HG02981 (cell line): ENCODE measurements at regions not wholly inside any gene's neighbourhood (a gene's known extent, or its start where the extent isn't known, plus 50 kb on each side); places are given as distances from the start of the nearest gene placed in this dataset.

Experiments
- ATAC-seq: cut with Tn5 transposase; IDR thresholded peaks from one replicate; pipeline ENCODE4 v1.9.1; 2021; ENCODE audit warnings: mild to moderate bottlenecking, moderate library complexity; ENCODE audit not compliant: unreplicated experiment

DNA sequence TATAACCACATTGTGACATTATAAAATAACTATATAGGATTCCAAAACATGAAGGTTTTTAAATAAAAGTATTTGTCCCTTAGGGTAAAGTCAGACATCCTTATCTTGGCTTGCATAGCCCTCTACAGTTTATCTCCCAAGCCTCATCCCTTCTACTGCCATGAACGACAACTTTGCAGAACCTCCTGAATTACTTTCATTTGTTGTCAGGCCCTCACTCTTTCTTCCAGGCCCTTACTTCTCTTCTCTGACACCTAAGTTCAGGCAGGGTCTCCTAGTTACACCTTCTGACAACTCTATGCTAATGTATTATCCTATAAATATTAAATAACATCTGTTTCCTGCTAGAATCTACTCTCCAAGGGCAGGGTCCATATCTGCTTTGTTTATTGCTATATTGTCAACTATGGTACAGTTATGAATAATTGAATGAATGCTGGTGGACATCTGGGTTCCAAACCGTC lies 115.7 kb upstream of the MDM1 start:
- ATAC-seq: no peak

DNA sequence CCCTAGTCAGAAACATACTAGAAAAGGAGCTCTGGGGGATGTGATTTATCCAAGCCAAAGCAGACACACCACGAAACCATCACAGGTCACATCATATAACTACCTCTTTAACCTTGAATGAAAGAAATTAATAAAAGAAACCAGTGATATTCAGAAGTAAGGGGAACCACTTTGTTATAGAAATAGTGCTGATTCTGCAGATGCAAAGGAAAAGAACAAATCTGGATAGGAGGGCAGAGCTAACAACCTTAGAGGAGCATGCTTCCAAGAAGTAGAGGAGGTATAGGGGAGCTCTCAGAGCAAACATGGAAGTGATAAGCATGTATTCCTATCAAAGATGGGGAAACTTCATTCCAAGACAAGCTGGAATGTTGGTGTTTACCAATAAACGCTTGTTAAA lies 117.0 kb upstream of the MDM1 start:
- ATAC-seq: no peak

DNA sequence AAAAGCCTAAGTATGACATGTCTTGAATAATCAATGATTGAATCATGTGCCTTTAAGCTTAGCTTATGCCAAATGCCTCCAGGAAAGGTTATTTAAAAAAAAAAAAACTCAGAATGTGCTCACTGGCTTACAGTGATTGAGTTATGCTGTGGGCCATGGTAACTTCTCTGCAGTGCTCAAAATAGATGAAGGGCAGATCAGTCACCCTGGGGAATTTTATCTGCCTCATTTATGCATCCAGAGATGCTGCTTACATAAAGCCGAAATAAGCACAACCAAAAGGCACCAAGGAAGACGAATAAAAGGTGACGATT lies 118.7 kb upstream of the MDM1 start:
- ATAC-seq: no peak

DNA sequence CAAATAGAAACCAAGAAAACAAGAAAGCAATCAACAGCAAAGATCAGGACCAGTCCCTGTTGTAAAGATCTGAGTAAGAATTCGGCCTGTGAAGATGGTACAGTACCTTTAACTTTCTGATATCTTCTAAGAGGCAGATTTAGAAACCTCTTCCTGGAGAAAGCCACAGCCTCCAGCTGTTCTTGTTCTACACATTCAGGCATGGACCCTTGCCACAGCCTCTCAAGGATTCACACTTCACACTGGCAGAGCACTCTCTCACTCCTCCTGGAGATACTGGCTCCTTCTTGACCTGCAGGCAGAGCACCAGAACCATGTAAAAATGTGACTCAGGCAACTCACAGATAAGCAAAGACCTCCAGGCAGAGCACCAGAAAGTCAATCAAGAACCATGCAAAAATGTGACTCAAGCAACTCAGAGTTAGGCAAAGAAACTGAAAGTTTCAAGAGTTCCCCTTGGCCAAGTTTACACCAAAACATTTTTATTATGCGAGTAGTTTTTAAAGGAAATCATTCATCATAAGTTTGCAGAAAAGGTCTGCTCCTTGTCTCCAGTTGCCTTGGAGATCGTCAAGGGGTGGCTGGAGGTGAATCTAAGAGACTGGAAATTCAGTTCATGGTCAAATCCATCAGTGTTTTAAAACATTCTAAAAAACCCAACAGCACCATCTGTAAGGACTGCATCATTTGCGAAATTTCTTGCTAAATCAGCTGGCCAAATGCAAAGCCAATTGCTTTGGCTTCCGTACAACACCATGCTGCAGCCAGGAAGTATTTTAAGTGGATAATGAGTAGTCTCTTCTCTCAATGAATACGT lies 119.3 kb upstream of the MDM1 start:
- ATAC-seq: peak; percentile 58

DNA sequence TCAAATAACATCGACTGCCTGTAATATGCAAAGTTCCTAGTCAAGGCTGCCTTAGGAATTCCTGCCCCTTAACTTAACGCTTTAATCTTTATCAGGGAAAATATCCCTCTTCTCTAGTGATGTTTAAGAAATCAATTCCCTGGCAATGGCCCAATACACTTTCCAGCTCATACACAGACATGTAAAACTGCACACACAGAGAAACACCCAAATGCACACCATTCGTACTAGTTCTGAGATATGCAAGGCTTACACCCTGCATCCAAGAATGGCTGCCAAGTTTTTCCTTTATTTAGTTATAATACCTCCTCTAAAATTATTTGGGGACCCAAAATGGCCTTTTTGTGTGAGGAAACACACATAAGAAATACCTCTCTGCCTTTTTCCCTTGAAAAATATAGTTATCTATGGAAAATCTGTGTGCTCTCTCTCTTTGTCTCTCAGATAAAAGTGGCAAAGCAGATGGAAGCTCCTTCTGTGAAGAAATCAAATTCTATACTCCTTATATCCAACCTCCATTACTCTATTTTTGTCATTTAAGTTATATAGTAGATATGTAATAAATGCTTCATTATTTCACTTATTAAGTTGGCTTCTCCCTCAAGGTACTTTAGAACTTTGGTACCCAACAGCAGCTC lies 120.0 kb upstream of the MDM1 start:
- ATAC-seq: no peak

DNA sequence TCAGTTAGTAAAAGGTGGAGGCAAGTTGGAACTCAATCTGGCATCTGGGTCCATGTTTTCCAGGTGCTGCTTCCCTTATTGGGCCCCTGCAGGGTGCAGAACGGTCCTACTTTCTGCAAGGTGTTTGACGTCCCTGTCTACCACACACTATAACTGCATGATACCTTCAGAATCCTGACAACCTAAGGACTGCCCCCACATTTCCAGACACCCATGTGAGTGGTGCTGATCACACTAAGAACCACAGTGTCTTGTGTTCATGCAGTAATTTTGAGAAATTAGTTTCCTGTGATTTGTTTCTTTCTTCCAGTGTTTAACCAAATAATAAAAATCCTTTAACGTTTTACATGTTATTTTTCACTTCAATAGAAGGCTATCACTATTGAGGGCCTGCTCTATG lies 121.1 kb upstream of the MDM1 start:
- no peak for ATAC-seq

DNA sequence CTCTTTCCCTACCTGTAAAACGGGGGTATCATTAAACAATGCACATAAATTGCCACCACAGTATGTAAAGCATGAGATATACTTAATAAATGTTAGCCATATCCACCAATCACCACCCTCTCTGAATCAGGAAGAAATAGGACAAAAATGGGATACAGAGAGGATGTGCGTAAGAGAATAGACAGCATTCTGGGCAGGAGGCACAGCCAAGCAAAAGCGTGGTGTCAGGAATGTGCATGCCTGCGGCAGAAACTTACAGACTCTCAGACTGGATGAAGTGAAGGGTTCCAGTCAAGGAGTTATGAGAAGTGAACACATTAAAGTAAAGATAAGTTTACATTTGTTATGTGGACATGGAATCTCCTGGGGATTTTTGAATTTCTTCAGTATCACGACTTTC lies 121.7 kb upstream of the MDM1 start:
- ATAC-seq: no peak

DNA sequence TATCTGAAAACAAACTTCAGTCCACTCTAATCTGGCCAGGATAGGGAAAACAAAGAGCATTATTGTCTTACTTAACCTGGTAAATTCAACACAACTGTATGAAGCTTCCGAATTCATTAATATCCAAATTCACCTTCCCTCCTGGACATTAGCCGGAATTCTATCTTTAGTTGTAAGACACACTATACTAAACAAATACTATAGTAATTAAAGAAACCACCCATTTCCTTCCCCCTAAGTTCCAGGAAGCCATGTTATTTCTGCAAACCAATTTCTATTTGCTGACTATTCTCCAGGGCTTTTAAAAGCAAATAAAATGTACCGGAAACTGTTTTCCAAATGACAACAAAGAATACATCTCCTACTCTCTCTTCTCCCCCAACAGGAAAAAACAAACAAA lies 122.7 kb upstream of the MDM1 start:
- no peak for ATAC-seq

DNA sequence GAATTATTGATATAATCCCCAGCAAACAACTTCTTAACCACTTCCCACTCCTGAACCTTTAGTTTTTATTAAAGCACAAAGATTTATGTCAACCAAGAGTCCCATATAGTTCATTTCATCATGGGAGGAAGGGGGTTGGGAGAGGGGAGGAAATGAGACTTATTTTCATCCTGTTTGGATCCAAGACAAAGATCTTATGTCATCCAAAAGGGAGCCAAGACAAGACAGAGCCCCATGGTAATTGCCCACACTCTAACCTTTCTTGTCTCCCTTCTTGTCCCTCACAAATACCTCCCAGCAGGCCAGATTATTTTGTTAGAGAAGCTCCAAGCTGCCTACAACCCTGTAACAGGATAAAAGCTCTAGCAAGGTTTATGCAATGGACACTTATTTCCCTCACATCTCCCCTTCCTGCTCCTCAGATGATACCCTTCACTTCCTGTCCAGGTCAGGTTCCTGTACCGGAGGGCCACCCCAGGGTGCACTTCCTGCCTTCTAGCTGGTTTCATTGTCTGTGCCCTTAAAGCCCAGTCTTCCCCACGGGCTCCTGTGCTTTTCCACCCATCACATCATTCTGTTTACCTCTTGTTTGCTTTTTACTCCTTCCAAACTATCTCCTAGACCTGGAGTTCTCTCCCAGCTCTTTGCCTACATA lies 123.7 kb upstream of the MDM1 start:
- ATAC-seq: no peak

DNA sequence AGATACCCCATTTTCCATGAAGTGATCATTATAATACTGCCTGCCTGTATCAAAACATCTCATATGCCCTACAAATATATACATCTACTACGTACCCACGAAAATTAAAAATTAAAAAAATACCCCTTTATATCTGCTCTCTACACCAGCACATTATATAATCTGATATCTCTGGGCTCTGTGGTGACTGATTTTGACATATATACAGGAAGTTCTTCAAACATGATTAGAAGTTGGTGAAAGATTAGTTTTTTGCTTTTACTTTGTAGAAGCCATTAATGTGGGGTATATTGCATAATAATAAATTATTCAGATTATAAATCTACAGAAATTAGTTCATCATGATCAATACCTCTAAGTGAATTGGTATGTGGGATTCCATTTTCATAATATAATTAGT lies 126.7 kb upstream of the MDM1 start:
- ATAC-seq: no peak

DNA sequence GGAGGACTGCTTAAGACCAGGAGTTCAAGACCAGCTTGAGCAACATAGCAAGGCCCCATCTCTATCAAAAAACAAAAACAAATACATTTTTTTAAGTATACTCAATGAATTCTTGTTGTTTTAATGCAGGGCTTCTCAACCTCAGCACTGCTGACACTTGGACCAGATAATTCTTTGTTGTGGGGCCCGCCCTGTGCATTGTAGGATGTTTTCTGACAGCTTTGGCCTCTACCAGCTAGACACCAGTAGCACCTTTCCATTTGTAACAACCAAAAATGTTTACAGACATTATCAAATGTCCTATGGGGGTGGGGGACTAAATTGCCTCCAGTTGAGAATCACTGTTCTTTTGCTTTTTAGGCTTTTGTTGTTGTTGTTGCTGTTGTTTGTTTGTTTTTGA lies 128.1 kb upstream of the MDM1 start:
- no peak for ATAC-seq

DNA sequence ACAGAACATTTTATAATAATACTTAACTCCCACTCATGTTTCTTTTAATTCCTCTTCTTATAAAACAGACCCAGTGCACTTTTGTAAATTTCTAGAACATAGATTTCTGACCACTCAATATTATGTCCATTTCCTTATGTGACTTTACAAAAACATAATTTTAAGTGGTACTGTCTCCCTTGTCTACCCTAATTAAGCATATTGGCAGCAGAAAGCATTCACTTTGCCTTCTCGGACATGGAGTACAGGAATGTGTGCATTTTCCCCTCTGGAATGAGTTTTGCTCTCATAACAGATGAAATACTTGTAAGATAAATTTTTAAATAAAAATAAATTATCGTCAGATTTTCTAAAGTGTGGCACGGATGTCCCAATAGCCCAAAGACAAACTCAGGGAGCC lies 129.5 kb upstream of the MDM1 start:
- ATAC-seq: no peak

DNA sequence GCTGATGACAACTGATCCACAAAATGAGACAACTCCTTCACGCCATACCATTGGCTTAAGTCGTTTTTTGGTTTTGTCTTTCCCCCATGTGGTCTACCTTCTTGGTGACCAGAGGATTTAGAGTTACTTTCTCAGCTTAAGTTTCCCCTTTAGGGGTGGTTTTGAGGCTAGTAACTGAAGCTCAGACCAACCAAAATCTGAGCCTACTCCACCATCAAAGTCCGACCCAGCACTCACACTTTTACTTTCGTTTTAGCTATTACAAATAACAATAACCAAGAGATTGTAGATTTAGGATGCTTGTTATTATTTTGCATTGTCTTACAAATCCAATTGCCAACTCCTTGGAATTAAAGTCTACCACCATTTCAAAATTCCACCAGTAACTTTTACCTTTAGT lies 130.6 kb upstream of the MDM1 start:
- ATAC-seq: peak; percentile 48

DNA sequence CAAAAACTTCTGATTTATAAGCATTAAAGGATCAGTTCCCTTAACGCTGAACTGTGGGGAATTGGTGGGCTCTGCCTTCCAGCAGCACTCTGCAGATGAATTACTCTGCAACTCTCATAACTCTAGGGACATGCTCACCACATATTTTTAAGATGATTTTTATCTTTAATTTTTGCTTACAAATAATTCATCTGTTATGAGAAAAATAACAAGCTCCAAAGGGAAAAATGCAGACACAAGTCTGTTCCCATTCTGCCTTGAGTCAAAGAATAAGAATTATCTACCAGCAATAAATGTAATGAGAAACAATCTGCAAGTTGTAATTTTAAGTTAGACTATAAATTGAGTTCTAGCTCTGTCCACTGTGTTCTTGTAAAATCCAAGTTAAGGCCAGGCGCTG lies 133.1 kb upstream of the MDM1 start:
- ATAC-seq: no peak

DNA sequence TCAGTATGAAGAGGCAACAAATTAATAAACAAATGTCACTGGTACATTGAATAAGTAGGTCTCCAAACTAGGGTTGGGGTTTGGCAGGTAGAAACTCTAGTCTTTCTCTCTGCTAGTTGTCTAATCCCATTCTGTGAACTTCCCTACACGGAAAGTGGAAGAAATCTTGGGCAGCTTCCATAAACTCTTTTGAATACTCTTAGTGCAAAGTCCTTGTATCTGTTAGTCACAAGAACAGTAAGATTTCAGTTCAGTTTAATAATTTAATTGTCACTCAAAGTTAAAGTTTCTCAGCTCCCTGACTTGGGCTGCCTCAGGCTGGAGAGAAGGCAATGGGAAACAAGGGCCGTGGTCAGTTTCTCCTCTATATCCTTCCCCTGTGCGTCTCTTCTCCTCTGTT lies 135.4 kb upstream of the MDM1 start:
- no peak for ATAC-seq

DNA sequence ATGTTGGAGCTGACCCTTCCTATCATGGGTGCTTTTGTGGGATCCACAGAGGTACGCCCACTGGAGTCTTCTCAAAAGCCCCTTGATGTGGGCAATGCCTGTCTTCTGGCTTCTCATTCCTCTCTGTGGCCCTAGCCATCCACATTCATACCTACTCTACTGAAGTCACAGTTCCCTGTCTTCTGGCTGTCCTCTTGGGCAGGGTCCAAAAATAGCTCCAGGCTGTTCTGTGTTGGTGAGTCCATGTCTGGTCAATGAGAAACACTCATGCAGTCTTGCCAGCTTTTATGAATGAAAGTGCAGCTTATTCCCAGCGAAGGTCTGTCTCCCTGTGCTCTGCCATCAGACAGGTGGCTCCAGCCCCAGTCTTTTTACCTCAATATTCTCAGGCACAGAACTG lies 135.9 kb upstream of the MDM1 start:
- ATAC-seq: no peak

DNA sequence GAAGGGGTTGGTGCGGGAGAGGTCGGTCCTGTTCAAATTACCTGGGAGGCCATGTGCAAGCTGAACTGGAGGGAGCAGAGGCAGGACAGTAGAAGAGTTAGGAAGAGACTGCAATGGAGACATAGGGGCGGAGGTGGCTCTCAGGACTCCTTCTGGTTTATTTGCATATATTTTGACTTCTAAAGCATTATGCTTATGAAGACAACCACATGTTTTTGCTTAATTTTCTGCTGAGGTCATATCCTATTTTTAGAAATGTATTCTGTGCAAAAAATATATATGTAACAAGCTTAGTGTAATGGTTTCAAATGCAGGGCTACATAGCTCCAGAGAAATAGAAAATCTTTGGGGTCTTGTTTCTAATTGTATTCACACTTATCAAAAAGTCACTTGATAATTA lies 137.0 kb upstream of the MDM1 start:
- ATAC-seq: no peak

DNA sequence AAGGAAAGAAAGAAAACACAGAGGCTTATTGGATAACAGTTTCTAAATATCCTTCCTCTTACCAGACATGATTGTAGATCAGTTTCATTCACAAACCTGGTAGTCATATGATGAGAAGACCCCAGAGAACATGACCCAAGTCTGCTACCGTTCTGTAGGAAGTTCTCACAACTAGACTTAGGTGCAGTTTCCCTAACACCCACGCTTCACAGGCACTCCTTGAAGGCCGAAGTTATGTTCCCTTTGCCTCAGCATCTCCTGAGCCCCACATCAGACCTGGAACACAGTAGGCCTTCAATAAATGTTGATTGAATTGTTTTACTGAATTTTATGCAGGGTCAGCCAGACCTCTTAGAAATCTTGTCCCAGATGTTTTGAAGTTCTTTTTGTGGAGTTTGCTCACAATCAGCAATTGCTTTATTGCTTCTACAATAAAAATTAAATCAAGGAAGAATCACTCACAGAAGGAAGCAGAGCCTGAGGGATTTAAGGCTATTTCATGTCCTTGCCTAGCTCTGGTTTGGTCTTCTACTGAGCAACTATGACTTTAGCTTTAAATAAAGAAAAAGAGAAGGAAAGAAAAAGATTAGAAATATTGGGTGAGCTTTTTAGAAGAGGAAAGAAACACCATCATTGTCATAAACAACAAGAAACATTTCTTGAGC lies 138.6 kb upstream of the MDM1 start:
- ATAC-seq: no peak

DNA sequence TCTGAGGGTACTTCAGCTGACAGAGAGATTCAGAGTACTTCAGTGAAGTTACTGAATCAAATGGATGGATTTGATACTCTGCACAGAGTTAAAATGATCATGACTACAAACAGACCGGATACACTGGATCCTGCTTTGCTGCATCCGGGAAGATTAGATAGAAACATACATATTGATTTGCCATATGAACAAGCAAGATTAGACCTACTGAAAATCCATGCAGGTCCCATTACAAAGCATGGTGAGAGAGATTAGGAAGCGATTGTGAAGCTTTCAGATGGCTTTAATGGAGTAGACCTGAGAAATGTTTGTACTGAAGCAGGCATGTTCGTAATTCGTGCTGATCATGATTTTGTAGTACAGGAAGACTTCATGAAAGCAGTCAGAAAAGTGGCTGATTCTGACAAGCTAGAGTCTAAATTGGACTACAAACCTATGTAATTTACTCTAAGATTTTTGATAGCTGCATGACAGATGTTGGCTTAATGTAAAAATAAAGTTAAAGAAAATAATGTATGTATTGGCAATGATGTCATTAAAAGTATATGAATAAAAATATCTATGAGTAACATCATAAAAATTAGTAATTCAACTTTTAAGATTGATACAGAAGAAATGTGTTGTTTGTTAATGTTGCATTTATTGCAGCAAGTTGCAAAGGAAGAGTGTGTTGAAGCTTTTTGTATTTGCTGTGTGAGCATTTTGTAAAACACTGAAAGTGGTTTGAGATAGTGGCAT lies 136.1 kb upstream of the RAP1B start:
- ATAC-seq: no peak

DNA sequence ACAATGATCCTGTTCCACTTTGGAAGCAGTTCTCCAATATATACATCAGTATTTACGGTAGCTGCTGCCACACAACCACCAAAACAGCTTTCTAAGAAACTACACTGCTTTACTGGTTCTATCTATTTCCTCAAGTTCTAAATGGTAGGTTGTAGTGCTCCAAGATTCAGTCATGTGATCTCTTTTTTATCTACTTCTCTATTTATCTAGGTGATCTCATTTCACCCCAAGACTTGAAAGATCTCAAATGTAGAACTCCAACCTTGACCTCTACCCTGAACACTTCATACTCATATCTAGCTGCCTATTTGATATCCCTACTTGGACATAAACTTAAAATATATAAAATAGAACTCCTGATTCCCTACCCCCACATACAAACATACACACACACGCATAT lies 133.9 kb upstream of the RAP1B start:
- no peak for ATAC-seq

DNA sequence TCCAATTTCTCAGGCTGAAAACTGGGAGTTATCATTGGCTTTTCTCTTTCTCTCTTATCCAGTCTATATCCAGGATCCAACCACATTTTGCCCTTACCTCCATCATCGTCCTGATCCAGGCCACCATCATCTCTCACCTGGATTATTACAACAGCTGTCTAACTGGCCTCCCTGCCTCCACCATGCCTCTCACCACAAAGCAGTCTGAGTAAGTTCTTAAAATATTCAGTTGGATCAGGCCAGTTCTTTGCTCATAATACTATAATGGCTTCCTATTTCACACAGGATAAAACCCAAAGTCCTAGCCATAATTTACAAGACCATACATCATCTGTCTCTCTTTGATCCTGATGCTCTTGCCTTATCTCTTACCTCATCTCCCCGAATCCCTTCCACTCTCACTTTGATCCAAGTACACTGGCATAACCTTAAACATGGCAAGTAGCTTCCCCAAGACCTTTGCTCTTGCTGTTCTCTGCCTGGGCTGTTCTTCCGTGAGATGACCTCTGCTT lies 133.4 kb upstream of the RAP1B start:
- no peak for ATAC-seq
